ENCODE measurements at regions not wholly inside any gene's neighbourhood (a gene's known extent, or its start where the extent isn't known, plus 50 kb on each side); places are given as distances from the start of the nearest gene placed in this dataset.
"Not testable (repeated sequence)": the region's sequence is repeated elsewhere in the genome, so short reads cannot be mapped to it uniquely, and the experiment has no call there.

DNA sequence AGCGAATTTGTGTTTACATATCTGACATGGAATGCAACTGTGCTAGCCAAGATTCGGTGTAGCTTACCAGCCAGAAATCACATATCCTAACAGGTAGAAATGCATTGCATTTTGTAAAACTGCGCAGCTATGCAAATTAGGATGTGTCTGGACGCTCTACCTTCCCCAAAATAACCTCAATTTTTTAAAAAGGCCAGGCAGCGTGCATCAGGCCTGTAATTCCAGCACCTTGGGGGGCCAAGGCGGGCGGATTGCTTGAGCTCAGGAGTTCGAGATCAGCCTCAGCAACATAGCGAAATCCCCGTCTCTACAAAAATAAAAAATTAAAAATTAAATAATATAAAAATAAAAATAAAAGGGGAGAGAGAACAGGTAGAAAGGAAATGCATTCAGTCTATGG, 305.0 kb downstream of the TYW1 start:
- DNase-seq (ENCODE audit: low read depth in 2 of 2, low spot score in 1 of 2): no peak

DNA sequence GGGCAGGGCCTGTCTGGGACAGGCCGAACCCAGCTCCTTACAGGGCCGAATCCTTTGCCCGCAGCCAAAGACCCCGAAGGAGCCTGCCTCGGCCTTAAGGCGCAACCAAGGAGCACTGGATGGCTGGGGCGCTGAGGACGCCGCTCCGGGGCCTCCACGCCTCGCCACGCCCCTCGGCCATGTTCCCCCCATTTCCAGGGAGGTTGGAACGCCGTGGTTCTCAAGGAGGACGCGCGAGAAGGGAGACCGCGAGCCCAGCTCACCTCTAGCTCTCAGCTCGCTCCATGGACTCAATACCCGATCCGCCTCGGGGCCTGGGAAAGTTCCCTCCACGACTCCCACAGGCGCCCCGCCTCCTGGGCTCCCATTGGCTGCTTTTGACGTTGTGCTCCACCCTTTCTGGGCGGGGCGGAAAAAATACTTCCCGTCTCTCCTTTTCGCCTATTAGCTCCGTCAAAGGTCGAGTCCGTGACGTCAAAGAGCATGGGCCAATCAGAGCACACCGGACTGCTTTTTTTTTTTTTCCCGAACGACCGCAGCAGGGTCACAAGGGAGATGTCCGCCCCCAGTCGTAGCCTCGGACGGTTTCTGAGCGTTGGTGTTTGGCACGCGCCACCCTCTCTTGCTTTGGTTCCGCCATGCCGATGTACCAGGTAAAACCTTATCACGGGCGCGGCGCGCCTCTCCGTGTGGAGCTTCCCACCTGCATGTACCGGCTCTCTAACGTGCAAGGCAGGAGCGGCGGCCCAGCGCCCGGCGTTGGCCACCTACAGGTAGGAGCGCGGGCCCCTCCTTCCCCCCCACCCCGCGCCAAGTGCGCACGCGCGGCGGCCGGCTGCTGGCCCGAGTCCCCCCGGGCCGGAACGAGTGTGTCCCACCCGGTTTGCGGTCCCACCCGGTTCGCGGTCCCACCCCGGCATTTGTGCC, 305.7 kb downstream of the TYW1 start:
- DNase-seq (ENCODE audit: low read depth in 2 of 2, low spot score in 1 of 2): peak; percentile 97 to 98

DNA sequence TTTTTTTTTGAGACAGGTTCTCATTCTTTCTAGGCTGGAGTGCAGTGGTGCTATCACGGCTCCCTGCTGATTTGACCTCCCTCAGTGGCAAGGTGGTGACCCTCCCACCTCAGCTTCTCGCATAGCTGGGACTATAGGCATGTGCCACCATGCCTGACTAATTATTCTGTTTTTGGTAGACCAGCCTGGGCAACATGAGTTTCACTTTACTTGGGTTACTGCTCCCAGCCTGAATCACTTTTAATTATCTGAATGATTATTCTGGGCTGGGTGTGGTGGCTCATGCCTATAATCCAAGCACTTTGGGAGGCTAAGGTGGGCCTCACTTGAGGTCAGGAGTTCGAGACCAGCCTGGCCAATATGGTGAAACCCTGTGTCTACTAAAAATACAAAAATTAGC, 308.2 kb downstream of the TYW1 start:
- not testable (repeated sequence) for DNase-seq (ENCODE audit: low read depth in 2 of 2, low spot score in 1 of 2)

DNA sequence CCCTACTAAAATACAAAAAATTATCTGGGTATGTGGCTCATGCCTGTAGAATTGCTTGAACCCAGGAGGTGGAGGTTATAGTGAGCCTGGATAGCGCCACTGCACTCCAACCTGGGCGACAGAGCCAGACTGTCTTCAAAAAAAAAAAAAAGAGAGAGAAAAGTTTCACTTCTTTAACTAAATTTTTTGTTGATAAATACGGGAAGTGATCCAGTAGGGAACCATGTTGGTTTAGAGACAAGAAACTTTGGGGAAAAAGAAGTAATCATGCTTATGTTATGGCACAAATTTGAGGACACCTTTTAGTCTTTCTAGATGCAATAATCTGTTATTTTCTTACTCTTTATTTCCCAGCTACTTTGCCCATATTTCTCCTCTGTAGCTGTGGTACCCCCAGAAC, 309.7 kb downstream of the TYW1 start:
- DNase-seq (ENCODE audit: low read depth in 2 of 2, low spot score in 1 of 2): no peak

DNA sequence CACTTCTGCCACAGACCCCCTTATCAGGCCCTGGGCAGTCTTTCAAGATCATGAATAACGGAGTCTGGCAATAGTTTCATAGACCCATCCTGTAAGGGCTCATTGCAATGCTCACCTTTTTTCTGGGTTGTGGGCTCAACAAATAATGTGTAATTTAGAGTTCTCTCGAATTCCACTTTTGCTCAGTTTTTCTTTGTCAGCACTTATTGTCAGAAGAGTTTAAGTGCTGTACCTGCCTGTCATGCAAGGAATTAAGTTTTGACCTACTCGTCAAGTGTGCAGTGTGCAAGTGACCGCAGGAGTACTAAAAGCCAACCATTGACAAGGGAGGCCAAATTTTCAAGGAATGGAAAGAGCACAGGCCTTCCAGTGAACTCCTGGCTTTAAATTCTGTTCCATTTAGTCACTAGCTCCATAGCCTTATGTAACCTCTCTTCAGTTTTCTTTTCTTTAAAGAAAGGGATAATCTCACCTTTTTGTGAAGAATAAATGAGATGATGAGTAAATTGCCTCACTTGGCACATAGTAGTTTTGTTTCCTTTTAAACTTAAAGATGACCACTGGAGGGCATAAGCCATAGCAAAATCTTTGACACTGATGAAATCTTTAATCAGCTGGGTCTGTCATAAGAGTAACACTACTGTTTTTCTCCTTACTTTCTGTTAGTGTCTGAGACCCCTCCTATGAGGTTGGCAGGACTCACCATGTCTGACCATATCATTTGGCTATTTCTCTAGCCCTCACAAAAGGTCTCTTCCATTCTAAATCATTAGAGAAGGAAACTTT, 313.3 kb downstream of the TYW1 start:
- no peak for DNase-seq (ENCODE audit: low read depth in 2 of 2, low spot score in 1 of 2)

DNA sequence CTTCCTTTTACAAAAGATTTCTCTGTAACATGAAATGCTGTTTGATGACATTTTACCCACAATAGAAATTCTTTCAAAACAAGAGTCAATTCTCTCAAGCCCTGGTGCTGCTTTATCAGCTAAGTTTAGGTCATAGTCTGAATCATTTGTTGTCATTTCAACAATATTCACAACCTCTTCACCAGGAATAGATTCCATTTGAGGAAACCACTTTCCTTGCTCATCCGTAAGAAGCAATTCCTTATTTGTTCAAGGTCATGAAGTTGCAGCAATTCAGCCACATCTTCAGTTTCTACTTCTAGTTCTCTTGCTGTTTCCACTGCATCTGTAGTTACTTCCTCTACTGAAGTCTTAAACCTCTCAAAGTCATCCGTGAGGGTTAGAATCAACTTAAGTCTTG, 315.3 kb downstream of the TYW1 start:
- no peak for DNase-seq (ENCODE audit: low read depth in 2 of 2, low spot score in 1 of 2)

DNA sequence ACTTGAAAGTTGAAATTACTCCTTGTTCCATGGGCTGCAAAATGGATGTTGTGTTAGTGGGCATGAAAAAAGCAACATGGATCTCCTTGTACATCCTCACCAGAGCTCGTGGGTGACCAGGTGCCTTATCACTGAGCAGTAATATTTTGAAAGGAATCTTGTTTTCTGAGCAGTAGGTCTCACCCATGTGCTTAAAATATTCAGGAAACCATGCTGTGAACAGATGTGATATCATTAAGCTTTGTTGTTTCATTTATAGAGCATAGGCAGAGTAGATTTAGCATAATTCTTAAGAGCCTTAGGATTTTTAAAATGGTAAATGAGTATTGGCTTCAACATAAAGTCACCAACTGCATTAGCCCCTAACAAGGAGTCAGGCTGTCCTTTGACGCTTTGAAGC, 316.6 kb downstream of the TYW1 start:
- DNase-seq (ENCODE audit: low read depth in 2 of 2, low spot score in 1 of 2): no peak

DNA sequence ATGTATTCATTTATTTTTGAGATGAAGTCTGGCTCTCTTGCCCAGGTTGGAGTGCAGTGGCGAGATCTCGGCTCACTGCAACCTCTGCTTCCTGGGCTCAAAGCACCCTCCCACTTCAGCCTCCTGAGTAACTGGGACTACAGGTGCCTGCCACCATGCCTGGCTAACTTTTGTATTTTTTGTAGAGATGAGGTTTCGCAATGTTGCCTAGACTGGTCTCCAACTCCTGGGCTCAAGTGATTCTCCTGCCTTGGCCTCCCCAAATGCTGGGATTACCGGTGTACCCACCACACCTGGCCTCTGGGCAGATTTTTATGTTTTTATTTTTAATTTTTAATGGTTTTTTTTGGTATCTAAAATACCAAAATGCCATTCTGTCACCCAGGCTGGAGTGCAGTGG, 320.3 kb downstream of the TYW1 start:
- DNase-seq (ENCODE audit: low read depth in 2 of 2, low spot score in 1 of 2): not testable (repeated sequence)

DNA sequence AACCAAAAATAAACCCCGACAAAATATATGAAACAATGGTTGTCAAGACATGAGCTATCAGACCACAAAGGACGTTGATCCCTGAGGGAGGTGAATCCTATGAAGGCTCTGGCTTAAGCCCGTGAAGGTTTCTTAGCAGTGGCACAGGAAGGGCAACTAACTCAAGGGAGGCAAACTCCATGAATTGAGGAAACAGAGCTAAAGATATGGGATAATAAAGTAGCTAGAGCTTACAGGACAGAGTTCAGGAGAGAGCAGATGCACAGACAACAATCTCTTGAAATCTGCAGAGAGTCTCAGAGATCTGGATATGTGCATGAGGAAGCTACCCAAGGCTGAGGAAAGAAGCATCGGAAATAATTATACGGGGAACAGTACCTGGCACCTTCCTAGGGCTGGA, 331.6 kb downstream of the TYW1 start:
- not testable (repeated sequence) for DNase-seq (ENCODE audit: low read depth in 2 of 2, low spot score in 1 of 2)

DNA sequence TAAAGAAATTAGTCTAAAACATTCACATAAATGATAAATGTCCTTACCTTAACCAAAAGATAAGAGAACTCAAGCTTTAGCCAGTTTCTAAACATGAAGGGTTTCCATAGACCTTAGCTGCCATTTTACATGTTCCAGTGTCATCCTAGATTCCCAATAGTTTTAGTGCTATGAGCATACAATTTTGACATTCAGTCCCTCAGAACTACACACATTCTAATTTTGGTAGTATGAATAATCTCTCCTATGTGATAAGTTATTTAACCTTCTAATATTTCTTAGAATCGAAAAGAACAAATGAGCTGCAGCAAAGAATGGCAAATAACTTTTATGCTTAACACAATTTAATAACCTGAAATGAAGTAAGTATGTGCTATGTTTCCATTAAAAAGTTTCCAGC, 338.5 kb downstream of the TYW1 start:
- DNase-seq (ENCODE audit: low read depth in 2 of 2, low spot score in 1 of 2): not testable (repeated sequence)

DNA sequence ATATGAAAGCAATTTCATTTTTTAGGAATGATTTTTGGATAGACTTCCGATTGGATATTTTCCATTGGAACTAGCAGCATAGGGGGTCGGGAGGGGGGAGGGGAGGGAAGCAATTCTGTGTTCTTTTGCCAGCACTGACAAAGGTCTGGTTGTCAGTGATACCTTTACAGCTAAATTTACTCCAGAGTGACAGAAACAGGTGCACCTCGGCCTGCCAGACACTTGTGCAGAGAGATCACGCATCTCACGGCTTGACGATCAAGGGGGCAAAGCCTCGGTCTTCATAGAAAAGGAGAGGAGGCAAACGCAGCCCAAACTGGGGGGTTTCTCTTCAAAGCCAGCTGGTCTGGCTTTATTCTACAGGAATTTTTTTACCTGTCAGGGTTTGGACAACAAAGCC, 339.0 kb downstream of the TYW1 start:
- DNase-seq (ENCODE audit: low read depth in 2 of 2, low spot score in 1 of 2): not testable (repeated sequence)

DNA sequence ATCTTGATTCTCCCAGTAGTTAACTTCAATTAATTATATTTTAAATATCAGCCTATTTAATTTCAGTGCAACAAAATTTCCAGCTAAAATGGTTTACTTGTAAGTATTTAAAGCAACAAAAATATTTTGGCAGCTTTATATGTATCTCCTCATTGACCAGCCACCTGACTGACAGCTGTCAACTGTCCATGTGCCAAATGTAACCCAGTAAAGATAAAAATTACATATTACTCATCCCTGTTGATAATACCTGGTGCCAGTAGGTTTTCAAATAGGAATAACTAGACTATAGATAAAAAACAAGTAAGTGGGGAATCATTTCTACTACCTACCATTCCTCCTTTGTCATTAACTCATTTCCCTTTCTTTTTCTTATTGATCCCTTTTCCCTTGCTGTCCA, 341.9 kb downstream of the TYW1 start:
- not testable (repeated sequence) for DNase-seq (ENCODE audit: low read depth in 2 of 2, low spot score in 1 of 2)

DNA sequence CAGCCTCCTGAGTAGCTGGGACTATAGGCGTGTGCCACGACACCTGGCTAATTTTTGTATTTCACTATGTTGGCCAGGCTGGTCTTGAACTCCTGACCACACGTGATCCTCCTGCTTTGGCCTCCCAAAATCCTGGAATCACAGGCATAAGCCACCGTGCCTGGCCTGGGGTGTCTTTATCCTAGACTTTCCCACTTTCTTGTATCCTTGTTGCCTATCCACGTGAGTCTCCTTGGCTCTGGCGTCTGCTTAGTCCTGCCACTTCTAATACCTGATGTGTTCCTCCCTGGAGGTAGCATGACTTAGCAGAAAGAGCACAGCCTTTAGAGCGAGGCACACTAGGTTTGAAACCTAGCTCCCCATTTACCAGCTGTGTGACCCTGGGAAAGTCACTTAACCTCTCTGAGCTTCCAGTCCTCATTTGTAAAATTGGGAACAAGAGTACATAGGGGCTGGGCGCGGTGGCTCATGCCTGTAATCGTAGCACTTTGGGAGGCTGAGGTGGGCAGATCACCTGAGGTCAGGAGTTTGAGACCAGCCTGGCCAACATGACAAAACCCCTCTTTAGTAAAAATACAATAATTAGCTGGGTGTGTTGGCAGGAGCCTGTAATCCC, 344.6 kb downstream of the TYW1 start:
- DNase-seq (ENCODE audit: low read depth in 2 of 2, low spot score in 1 of 2): no peak

DNA sequence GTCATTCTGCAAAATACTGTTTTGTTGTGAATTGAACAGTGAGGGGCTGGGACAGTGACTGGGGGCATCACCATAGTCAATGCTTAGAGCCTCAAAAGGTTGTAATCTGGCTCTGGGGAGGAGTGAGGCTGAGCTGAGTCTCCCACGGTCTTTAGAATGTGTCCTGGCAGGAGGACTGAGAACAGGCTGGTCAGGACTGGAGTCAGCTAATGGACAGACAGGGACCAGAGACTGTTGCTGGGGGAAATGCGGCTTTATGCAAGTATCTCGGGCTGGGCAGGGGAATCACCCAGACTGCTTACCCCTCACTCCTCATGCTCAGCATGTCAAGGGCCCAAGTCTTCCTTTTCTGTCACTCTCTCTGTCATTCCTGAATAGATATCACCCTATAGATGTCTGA, 346.5 kb downstream of the TYW1 start:
- no peak for DNase-seq (ENCODE audit: low read depth in 2 of 2, low spot score in 1 of 2)

DNA sequence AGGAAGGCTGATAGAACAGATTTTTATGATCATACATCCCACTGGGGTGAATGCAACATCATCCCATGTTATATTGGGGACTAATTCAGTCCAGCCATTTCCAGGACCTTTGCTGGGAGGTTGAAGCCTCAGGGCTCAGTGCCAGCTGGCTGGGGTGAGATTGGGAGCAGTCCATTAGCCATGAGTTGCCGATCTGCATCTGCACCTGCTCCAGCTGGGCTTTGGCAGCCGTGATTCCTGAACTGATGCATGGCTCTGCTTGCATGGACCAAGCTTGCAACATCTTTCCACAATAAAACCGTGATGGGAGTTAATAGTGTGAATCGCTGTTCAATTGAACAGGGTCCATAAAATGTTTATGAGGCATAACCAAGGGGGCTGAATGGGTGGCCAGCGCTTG, 346.9 kb downstream of the TYW1 start:
- DNase-seq (ENCODE audit: low read depth in 2 of 2, low spot score in 1 of 2): no peak

DNA sequence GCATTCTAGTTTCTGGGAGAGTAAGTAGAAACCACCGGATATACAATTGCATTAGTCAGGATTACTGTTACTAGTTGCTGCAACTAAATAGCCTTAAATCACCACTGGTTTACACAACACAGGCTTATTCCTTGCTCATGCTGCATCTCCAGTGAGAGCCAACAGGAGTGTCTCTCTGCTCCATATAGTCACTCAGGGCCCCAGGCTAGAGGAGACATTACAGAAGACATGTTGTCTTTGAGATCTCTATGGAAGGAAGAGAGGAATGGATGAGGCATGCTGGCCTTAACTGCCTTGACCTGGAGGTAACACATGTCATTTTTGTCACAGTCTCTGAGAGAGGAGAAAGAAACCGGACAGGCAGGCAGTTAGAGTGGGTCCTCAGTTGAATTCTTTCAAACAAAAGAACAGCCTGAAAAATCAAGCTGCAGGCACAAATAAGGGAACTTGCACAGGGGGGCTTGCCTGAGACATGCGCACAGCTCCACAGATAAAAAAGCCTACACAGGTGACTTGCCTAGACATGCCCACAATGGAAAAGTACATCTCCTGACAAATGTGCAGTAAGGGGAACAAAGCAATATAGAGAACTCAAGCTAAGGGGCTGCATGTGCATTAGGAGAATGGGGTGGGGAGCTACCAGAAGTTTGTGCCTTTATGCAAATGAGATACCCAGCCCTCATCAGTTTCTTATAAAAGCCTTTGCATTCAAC, 348.0 kb downstream of the TYW1 start:
- DNase-seq (ENCODE audit: low read depth in 2 of 2, low spot score in 1 of 2): no peak

DNA sequence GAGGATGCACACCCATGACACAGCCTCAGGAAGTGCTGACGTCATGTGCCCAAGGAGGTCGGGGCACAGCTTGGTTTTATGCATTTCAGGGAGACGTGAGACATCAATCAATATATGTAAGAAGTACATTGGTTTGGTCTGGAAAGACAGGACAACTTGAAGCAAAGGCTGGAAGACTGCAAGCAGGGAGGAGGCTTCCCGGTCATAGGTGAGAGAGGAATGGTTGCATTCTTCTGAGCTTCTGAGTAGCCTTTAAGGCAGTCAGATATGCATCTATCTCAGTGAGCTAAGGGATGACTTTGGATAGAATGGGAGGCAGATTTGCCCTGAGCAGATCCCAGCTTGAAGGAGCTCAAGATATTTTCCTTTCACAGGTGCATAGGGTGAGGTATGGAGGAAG, 349.5 kb downstream of the TYW1 start:
- no peak for DNase-seq (ENCODE audit: low read depth in 2 of 2, low spot score in 1 of 2)

DNA sequence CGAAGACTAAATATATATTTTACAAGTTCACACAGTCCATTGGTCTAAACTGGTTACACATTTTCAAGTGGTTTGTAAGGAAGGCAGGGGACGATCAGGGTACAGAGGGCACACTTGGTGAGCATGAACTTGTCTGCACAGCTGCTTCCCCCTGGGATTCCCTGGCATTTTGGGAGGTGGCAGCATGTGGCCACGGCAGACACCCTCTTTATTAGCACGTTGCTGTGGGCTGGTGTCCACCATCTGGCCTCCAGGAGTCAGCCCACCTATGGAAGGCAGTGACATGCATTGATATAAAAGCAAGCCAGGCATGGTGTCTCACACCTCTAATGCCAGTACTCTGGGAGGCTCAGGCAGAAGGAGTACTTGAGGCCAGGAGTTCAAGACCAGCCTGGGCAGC, 350.2 kb downstream of the TYW1 start:
- DNase-seq (ENCODE audit: low read depth in 2 of 2, low spot score in 1 of 2): no peak

DNA sequence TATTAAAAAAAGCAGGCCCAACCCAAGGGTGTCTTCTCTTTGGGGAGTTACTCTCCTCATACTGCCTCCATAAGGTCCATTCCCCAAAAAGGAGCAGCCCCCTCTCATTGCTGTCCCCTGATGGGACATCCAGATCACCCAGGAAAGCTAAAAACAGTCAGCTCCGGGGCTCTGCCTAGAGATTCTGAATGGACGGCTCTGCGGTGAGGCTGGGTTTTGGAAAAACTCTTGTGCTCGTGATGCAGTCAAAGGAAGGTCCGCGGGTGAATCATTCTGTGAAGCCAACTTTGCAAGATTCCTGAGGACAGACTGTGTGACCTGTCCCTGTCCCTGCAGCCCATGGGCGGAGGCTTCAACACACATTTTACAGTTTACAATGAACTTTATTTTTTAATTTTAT, 351.5 kb downstream of the TYW1 start:
- DNase-seq (ENCODE audit: low read depth in 2 of 2, low spot score in 1 of 2): no peak

DNA sequence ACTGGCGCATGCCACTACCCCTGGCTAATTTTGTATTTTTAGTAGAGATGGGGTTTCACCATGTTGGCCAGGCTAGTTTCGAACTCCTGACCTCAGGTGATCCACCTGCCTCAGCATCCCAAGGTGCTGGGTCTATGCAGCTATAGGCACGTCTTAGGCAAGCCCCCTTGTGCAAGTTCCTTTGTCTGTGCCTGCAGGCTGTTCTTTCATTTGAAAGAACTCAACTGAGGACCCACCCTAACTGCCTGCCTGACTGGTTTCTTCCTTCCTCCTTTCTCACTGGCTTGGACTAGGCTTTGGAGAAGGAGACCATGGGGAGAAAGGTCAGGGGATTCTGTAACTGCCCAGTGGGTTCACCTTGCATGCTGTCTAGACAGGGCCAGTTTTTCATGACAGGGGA, 361.0 kb downstream of the TYW1 start:
- DNase-seq (ENCODE audit: low read depth in 2 of 2, low spot score in 1 of 2): not testable (repeated sequence)

DNA sequence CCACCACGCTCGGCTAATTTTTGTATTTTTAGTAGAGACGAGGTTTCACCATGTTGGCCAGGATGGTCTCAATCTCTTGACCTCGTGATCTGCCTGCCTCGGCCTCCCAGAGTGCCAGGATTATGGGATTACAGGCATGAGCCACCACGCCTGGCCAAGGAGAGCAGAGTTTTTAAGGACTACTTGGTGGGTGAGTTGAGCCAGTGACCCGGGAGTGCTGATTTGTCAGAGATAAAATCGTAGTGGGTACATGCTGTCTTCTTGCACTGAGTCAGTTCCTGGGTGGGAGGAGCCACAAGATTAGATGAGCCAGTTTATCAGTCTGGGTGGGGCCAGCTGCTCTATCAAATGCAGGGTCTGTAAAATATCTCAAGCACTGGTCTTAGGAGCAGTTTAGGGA, 361.7 kb downstream of the TYW1 start:
- not testable (repeated sequence) for DNase-seq (ENCODE audit: low read depth in 2 of 2, low spot score in 1 of 2)
